Right lobe of liver (tissue), 6 donors: ENCODE measurements at regions not wholly inside any gene's neighbourhood (a gene's known extent, or its start where the extent isn't known, plus 50 kb on each side); places are given as distances from the start of the nearest gene placed in this dataset.
A peak's percentile ranks its signal among the peaks of the same experiment; 100 is the strongest.

Experiments used
- ATAC-seq, 4 donors: fragments of 200-7000 bp; cut with Tn5 transposase; one replicate each; pipeline ENCODE4 v1.9.1; 2020; ENCODE audit warnings: mild to moderate bottlenecking in 4 of 4, moderate library complexity in 4 of 4
- DNase-seq, 3 donors: peaks; one replicate each; pipeline ENCODE4 v3.0.0-alpha.2; 2020
- H3K27ac ChIP-seq, 3 donors: fragments of 200-600 bp; one replicate each; pipeline ENCODE4 v1.8.0; 2022
- H3K27me3 ChIP-seq, 2 donors: fragments of 200-600 bp; one replicate each; pipeline ENCODE4 v1.8.0; 2022
- H3K36me3 ChIP-seq, 4 donors: fragments of 200-600 bp; sonication (generic) in 1 of 4; one replicate each; pipeline versions ENCODE4 v1.5.1 to v1.8.0; 2017 to 2022; ENCODE audit warnings: control low read depth in 1 of 4
- H3K4me1 ChIP-seq, 4 donors: fragments of 200-600 bp; sonication (generic) in 1 of 4; one replicate each; pipeline versions ENCODE4 v1.5.1 to v1.8.0; 2017 to 2022; ENCODE audit warnings: control low read depth in 1 of 4
- H3K4me3 ChIP-seq, 3 donors: fragments of 200-600 bp; one replicate each; pipeline ENCODE4 v1.8.0; 2022
- H3K9me3 ChIP-seq, 4 donors: fragments of 200-600 bp; sonication (generic) in 1 of 4; one replicate each; pipeline versions ENCODE4 v1.5.1 to v1.8.0; 2017 to 2022; ENCODE audit warnings: control low read depth in 1 of 4
- CTCF ChIP-seq, 4 donors: fragments of 200-600 bp in 3 of 4; fragments of 450-650 bp in 1 of 4; IDR thresholded peaks; one replicate each; pipeline versions ENCODE4 v1.5.1 to v1.8.0; 2016 to 2022; ENCODE audit warnings: antibody characterized with exemption in 4 of 4, mild to moderate bottlenecking in 2 of 4
- POLR2A ChIP-seq: fragments of 450-650 bp; IDR thresholded peaks from one replicate; pipeline ENCODE4 v1.6.1; 2017; ENCODE audit warnings: antibody characterized with exemption, mild to moderate bottlenecking
- WGBS: methylation state at CpG from one replicate; pipeline ENCODE4 v1.1.6; 2018; ENCODE audit warnings: low coverage, low lambda C conversion rate; ENCODE audit not compliant: insufficient coverage; ENCODE audit errors: missing lambda C conversion rate; 5-methylcytosine and 5-hydroxymethylcytosine counted together
- intact Hi-C, 2 donors: fragments of 100-400 bp; cut with DNase I; formaldehyde crosslinking; loops; one replicate each; pipeline versions ENCODE4 v1.11.2 to v1.14.1; 2022
- donor health status: DM: no; HTN: yes; CAD: no.
- donor health status: DM: no; HTN: no; CAD: no.
- donor health status: DM: no; HTN: no; CAD: no.
- donor health status: DM: no; HTN: yes; CAD: no.
- donor health status: DM: no; HTN: yes; CAD: no.

- no peak overlapping the region for H3K4me3 ChIP-seq
- no peak for TF ChIP-seq CTCF (IDR thresholded peaks at IDR 0.05)
- TF ChIP-seq POLR2A = no peak
- H3K4me1 ChIP-seq = no peaks in the 10 kb centered on the region
- ATAC-seq = no peak
- 95% methylated on average over 3 of the region's 3 CpGs for WGBS
- no peaks in the 10 kb centered on the region for H3K36me3 ChIP-seq
- no peaks in the 10 kb centered on the region for H3K9me3 ChIP-seq
- H3K27me3 ChIP-seq = no peaks in the 10 kb centered on the region
- no peak overlapping the region for H3K27ac ChIP-seq
- no peak for DNase-seq
- intact Hi-C loops = no loop called here
Observed at GRCh38 chr1:212556822-212557549, 51.6 kb upstream of the ATF3 start.

- H3K4me1 ChIP-seq = no peaks in the 10 kb centered on the region
- ATAC-seq (peak; percentile 85 to 93 (median 89)), DNase-seq (peak; percentile 85 to 94 (median 91))
- H3K4me3 ChIP-seq = peak overlapping the region; percentile 41 to 71 (median 57)
- intact Hi-C loops = no loop called here
- WGBS = 21% methylated on average over 16 of the region's 47 CpGs
- H3K9me3 ChIP-seq = no peaks in the 10 kb centered on the region
- H3K27ac ChIP-seq = peak overlapping the region; percentile 97 to 100 (median 98)
- TF ChIP-seq CTCF (IDR thresholded peaks at IDR 0.05) (no peak), POLR2A (no peak)
- H3K36me3 ChIP-seq = no peaks in the 10 kb centered on the region
- H3K27me3 ChIP-seq = no peaks in the 10 kb centered on the region
Observed at GRCh38 chr1:212557739-212558692, 50.5 kb upstream of the ATF3 start.

GRCh38 chr1:212558693-212559480, 49.7 kb upstream of the ATF3 start:
- H3K36me3 ChIP-seq = no peaks in the 10 kb centered on the region
- no peaks in the 10 kb centered on the region for H3K9me3 ChIP-seq
- peak overlapping the region; percentile 41 to 71 (median 57) for H3K4me3 ChIP-seq
- H3K27ac ChIP-seq = peak overlapping the region; percentile 97 to 100 (median 98)
- H3K4me1 ChIP-seq = no peaks in the 10 kb centered on the region
- ATAC-seq = peak; percentile 85 to 93 (median 88)
- intact Hi-C loops = no loop called here
- TF ChIP-seq CTCF (IDR thresholded peaks at IDR 0.05) (no peak), POLR2A (peak; percentile 79)
- 13% methylated on average over 7 of the region's 62 CpGs for WGBS
- no peaks in the 10 kb centered on the region for H3K27me3 ChIP-seq
- DNase-seq = peak; percentile 93 to 95 (median 95)
